K562 (cell line): ENCODE measurements at regions not wholly inside any gene's neighbourhood (a gene's known extent, or its start where the extent isn't known, plus 50 kb on each side); places are given as distances from the start of the nearest gene placed in this dataset.

Experiments used
- ATAC-seq: fragments of 200-7000 bp; cut with Tn5 transposase; 3 replicates; pipeline ENCODE4 v1.9.1; 2020; ENCODE audit warnings: moderate library complexity
- BruUV-seq: library from RNA; stranded (reverse); fragments of 400-500 nt; replicated peaks from 2 replicates; lab custom pipeline; 2021; lab: Mats Ljungman, UMichigan
- CTCF ChIA-PET: fragments of 300-600 bp; formaldehyde crosslinking; extraction: SDS; loops from one replicate; lab custom pipeline; 2021; ENCODE audit warnings: low intra/inter-chr PET ratio; lab: Yijun Ruan, JAX
- POLR2A ChIA-PET: fragments of 300-600, 350-650 bp; sonication (Branson Sonifier 250); formaldehyde crosslinking; extraction: SDS; loops from one replicate; lab custom pipeline; 2021; ENCODE audit warnings: antibody characterized with exemption, inconsistent platforms; lab: Yijun Ruan, JAX
- DNase-seq, 4 experiments: peaks; one replicate each; pipeline versions ENCODE4 v3.0.0 to v3.0.0-alpha.2; 2011 to 2018; ENCODE audit warnings: low spot score in 3 of 4, mixed read lengths in 3 of 4; ENCODE audit errors: extremely low read depth in 1 of 4
- FAIRE-seq: peaks from 2 replicates; lab custom pipeline; 2011; peaks lifted over from hg19 to GRCh38; lab: Jason Lieb, UNC
- H2AFZ ChIP-seq: 2 replicates; pipeline ENCODE4 v1.6.0; 2011; ENCODE audit warnings: low read depth, low read length, control low read depth, inconsistent platforms
- H3K27ac ChIP-seq: fragments of 200-600 bp; 3 replicates; pipeline ENCODE4 v1.8.0; 2011; ENCODE audit warnings: low read depth, mild to moderate bottlenecking, control low read depth, inconsistent platforms, low read length, moderate library complexity, mixed read lengths; ENCODE audit errors: extremely low read depth
- H3K27me3 ChIP-seq, 2 experiments: fragments of 300-600 bp in 1 of 2; 2 replicates in 1 of 2; 3 replicates in 1 of 2; pipeline versions ENCODE4 v1.6.0 to v1.8.0; 2011; ENCODE audit warnings: inconsistent platforms in 2 of 2, low read length in 2 of 2, mild to moderate bottlenecking in 1 of 2, mixed read lengths in 1 of 2, moderate library complexity in 1 of 2; ENCODE audit not compliant: control insufficient read depth in 2 of 2, insufficient read depth in 2 of 2
- H3K36me3 ChIP-seq: fragments of 300-600 bp; 3 replicates; pipeline ENCODE4 v1.8.0; 2011; ENCODE audit warnings: mild to moderate bottlenecking, low read length, inconsistent platforms; ENCODE audit not compliant: control insufficient read depth, insufficient read depth
- H3K4me1 ChIP-seq, 2 experiments: fragments of 200-600 bp in 1 of 2; replicated peaks in 1 of 2; 2 replicates in 1 of 2; 3 replicates in 1 of 2; pipeline versions ENCODE4 v1.5.1 to v1.8.0; 2011; ENCODE audit warnings: inconsistent platforms in 2 of 2, low read length in 2 of 2, mild to moderate bottlenecking in 1 of 2, mixed read lengths in 1 of 2, moderate library complexity in 1 of 2; ENCODE audit not compliant: control insufficient read depth in 2 of 2, insufficient read depth in 2 of 2
- H3K4me2 ChIP-seq: 2 replicates; pipeline ENCODE4 v1.6.1; 2011; ENCODE audit warnings: low read length, control low read depth, inconsistent platforms, mixed read lengths; ENCODE audit not compliant: insufficient read depth
- H3K4me3 ChIP-seq: fragments of 200-600 bp; sonication (generic), shearing (Covaris generic); 2 replicates; pipeline ENCODE4 v1.5.1; 2016; ENCODE audit warnings: control low read depth, inconsistent platforms
- H3K79me2 ChIP-seq: fragments of 200-600 bp; 3 replicates; pipeline ENCODE4 v1.8.0; 2011; ENCODE audit warnings: low read length, inconsistent platforms; ENCODE audit not compliant: control insufficient read depth, insufficient read depth
- H3K9ac ChIP-seq, 2 experiments: 2 replicates each; pipeline versions ENCODE4 v1.6.0 to v1.6.1; 2011; ENCODE audit warnings: low read depth in 2 of 2, low read length in 2 of 2, control low read depth in 1 of 2, inconsistent platforms in 1 of 2, mild to moderate bottlenecking in 1 of 2, mixed read lengths in 1 of 2; ENCODE audit not compliant: insufficient read depth in 1 of 2
- H3K9me1 ChIP-seq: one replicate; pipeline ENCODE4 v1.6.0; 2011; ENCODE audit warnings: inconsistent platforms, mild to moderate bottlenecking, low read length, moderate library complexity; ENCODE audit not compliant: control insufficient read depth, insufficient read depth
- H3K9me3 ChIP-seq: replicated peaks from 2 replicates; pipeline ENCODE4 v1.5.1; 2011; ENCODE audit warnings: low read depth, low read length, inconsistent platforms; ENCODE audit not compliant: control insufficient read depth, insufficient read depth
- H4K20me1 ChIP-seq: replicated peaks from 2 replicates; pipeline ENCODE4 v1.6.1; 2011; ENCODE audit warnings: low read length, inconsistent platforms, mixed read lengths; ENCODE audit not compliant: control insufficient read depth, insufficient read depth
- MXD1 ChIP-seq: fragments of 250-450 bp; sonication (Bioruptor Pico); IDR thresholded peaks from 2 replicates; pipeline ENCODE4 v1.8.0; 2021; ENCODE audit warnings: borderline replicate concordance, mild to moderate bottlenecking, moderate library complexity; ENCODE audit not compliant: poor library complexity, severe bottlenecking
- NFIX ChIP-seq: fragments of 250-450 bp; sonication (Bioruptor Pico); IDR thresholded peaks from 2 replicates; pipeline ENCODE4 v1.4.0; 2020; ENCODE audit warnings: low read depth, mild to moderate bottlenecking, moderate library complexity
- NR1H2 ChIP-seq: sonication (generic); formaldehyde crosslinking; IDR thresholded peaks from 2 replicates; pipeline ENCODE4 v1.4.0; 2020; ENCODE audit warnings: mild to moderate bottlenecking, missing genetic modification reagents
- ZNF764 ChIP-seq: fragments of 250-450 bp; sonication (Bioruptor Pico); IDR thresholded peaks from 2 replicates; pipeline ENCODE4 v1.4.0; 2020; ENCODE audit warnings: low read depth, mild to moderate bottlenecking, moderate library complexity
- WGBS: fragments of 100-300 bp; shearing (Covaris generic); methylation state at CpG from one replicate; pipeline ENCODE4 v1.1.6; 2016; ENCODE audit warnings: low coverage, mixed read lengths; ENCODE audit not compliant: insufficient coverage; ENCODE audit errors: missing lambda C conversion rate; 5-methylcytosine and 5-hydroxymethylcytosine counted together
- in situ Hi-C: fragments of 300-500 bp; cut with MboI; formaldehyde crosslinking; loops from 4 replicates; pipeline ENCODE4 v1.15.0; 2018; ENCODE audit warnings: inconsistent platforms, mixed read lengths
- intact Hi-C: fragments of 100-400 bp; cut with micrococcal nuclease; formaldehyde crosslinking; loops from 2 replicates; pipeline ENCODE4 v1.14.2; 2022
- TF ChIP-seq, protein P1 (sequence below), 3 experiments: IDR thresholded peaks in 2 of 3; conservative IDR thresholded peaks in 1 of 3; 2 replicates each; pipeline ENCODE4 v1.5.1; 2011 to 2012; ENCODE audit warnings: low read length in 3 of 3, mild to moderate bottlenecking in 3 of 3, control low read depth in 2 of 3, improper control_type of control experiment in 1 of 3, inconsistent platforms in 1 of 3, low read depth in 1 of 3, mixed read lengths in 1 of 3, moderate library complexity in 1 of 3; ENCODE audit not compliant: insufficient read depth in 2 of 3

DNA sequence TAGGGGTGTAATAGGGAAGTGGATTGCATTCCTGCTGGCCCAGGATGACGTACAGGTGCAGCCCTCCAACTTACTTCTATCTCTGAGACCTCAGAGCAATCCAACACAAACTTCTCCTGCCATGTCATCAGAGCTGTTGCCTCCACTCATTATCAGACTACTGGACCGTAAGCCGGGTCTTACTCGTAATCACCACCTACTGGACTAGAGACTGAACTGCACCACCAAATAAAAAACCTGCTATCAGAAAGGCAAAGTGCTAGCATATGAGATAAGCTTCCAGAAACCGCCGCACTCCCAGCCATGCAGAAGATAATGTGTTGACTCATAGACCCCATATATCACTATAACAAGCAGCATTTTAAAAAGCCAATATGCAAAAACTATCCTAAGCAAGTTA, 102.0 kb downstream of the SLITRK1 start:
- intact Hi-C loops: no loop called here
- no peak overlapping the region for H2AFZ ChIP-seq
- H3K9me1 ChIP-seq: no peaks in the 10 kb centered on the region
- no peak overlapping the region for H3K4me2 ChIP-seq
- no peaks in the 10 kb centered on the region for H3K4me1 ChIP-seq
- no peaks in the 10 kb centered on the region for H3K27me3 ChIP-seq
- WGBS: 0% methylated on average over 6 of the region's 6 CpGs
- no peaks in the 10 kb centered on the region for H4K20me1 ChIP-seq
- in situ Hi-C loops: no loop called here
- BruUV-seq: no TSS peak
- TF ChIP-seq NFIX (CRISPR knock-in tag) (no peak), NR1H2 (no peak), ZNF764 (CRISPR knock-in tag) (peak; percentile 96)
- TF ChIP-seq, protein P1, sequence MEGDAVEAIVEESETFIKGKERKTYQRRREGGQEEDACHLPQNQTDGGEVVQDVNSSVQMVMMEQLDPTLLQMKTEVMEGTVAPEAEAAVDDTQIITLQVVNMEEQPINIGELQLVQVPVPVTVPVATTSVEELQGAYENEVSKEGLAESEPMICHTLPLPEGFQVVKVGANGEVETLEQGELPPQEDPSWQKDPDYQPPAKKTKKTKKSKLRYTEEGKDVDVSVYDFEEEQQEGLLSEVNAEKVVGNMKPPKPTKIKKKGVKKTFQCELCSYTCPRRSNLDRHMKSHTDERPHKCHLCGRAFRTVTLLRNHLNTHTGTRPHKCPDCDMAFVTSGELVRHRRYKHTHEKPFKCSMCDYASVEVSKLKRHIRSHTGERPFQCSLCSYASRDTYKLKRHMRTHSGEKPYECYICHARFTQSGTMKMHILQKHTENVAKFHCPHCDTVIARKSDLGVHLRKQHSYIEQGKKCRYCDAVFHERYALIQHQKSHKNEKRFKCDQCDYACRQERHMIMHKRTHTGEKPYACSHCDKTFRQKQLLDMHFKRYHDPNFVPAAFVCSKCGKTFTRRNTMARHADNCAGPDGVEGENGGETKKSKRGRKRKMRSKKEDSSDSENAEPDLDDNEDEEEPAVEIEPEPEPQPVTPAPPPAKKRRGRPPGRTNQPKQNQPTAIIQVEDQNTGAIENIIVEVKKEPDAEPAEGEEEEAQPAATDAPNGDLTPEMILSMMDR (IDR thresholded peaks at IDR 0.05 in 2 of 3, conservative IDR thresholded peaks at IDR 0.05 in 1 of 3; ENCODE audit: insufficient read depth in 2 of 3, low read depth in 1 of 3, low read length in 3 of 3): peak in 1 of 3 experiments; percentile 18; a peak in 1 of 6 replicates
- TF ChIP-seq, all 486 proteins: peak for 2
- Histone ChIP-seq H3K9me3 (no peaks in the 10 kb centered on the region), H3K27ac (no peak overlapping the region), H3K9ac (no peak overlapping the region), H3K79me2 (no peaks in the 10 kb centered on the region), H3K36me3 (no peaks in the 10 kb centered on the region), H3K4me3 (no peak overlapping the region)
- FAIRE-seq (no peak), DNase-seq (peak in 3 of 4 experiments; percentile 3 to 4 (median 4)), ATAC-seq (no peak)
- ChIA-PET CTCF (no interaction called here), POLR2A (no interaction called here)

GRCh38 chr13:83773961-83774360, 108.3 kb downstream of the SLITRK1 start:
- WGBS: 0% methylated on average over 2 of the region's 2 CpGs
- no peak for FAIRE-seq
- no peak for ATAC-seq
- no peaks in the 10 kb centered on the region for H3K27me3 ChIP-seq
- intact Hi-C loops (no loop called here), in situ Hi-C loops (no loop called here)
- POLR2A ChIA-PET: interaction anchor here (0.6 kb wide), 1 partner anchor 457 kb away, joined by 3 read pairs; no protein-coding TSS in a partner anchor
- no peak for TF ChIP-seq MXD1
- no peak overlapping the region for H3K27ac ChIP-seq
- H3K9ac ChIP-seq: no peak overlapping the region
- BruUV-seq: no TSS peak
- no peaks in the 10 kb centered on the region for H3K4me1 ChIP-seq
- DNase-seq: no peak
- H2AFZ ChIP-seq: no peak overlapping the region
- H3K4me2 ChIP-seq: no peak overlapping the region
- no peaks in the 10 kb centered on the region for H4K20me1 ChIP-seq
- H3K9me1 ChIP-seq: no peaks in the 10 kb centered on the region
- no peaks in the 10 kb centered on the region for H3K9me3 ChIP-seq
- CTCF ChIA-PET: no interaction called here
- no peaks in the 10 kb centered on the region for H3K36me3 ChIP-seq
- H3K4me3 ChIP-seq: no peak overlapping the region
- no peaks in the 10 kb centered on the region for H3K79me2 ChIP-seq
